ENCODE measurements at regions not wholly inside any gene's neighbourhood (a gene's known extent, or its start where the extent isn't known, plus 50 kb on each side); places are given as distances from the start of the nearest gene placed in this dataset.

- no peak overlapping the region for H3K9ac ChIP-seq (ENCODE audit: low read length)
- DNase-seq = no peak
These were observed 418.0 kb upstream of the SYT1 start for GRCh38 chr12:78446555-78446954.

GRCh38 chr12:78447373-78447772 is 417.2 kb upstream of the SYT1 start:
- no peak for DNase-seq
- no peak overlapping the region for H3K27ac ChIP-seq (ENCODE audit: low read length)
- no peak overlapping the region for H3K4me2 ChIP-seq (ENCODE audit: low read depth, low read length, poor library complexity, severe bottlenecking)
- no peaks in the 10 kb centered on the region for H4K20me1 ChIP-seq (ENCODE audit: insufficient read depth, low read depth, low read length)
- no peaks in the 10 kb centered on the region for H3K79me2 ChIP-seq (ENCODE audit: low read length)
- H3K9me3 ChIP-seq (ENCODE audit: low read length) = peaks cover 4% of the 10 kb centered on the region; the same call in 1 of the 2 replicates
- H3K9me2 ChIP-seq (replicated peaks; ENCODE audit: insufficient read depth, low read length) = no peaks in the 10 kb centered on the region
- H3K4me3 ChIP-seq (ENCODE audit: low read length) = no peak overlapping the region
- H3K36me3 ChIP-seq (ENCODE audit: insufficient read depth, low read length) = no peaks in the 10 kb centered on the region
- H3K27me3 ChIP-seq (ENCODE audit: low read length) = no peaks in the 10 kb centered on the region
- no peak overlapping the region for H2AFZ ChIP-seq (ENCODE audit: low read length)
- no peaks in the 10 kb centered on the region for H3K4me1 ChIP-seq (ENCODE audit: low read length)
- H3K9ac ChIP-seq (ENCODE audit: low read length) = no peak overlapping the region

More at GRCh38 chr12:78446555-78446954, 418.0 kb upstream of the SYT1 start:
- Histone ChIP-seq H3K4me3 (ENCODE audit: low read length) (no peak overlapping the region), H2AFZ (ENCODE audit: low read length) (no peak overlapping the region), H4K20me1 (ENCODE audit: insufficient read depth, low read depth, low read length) (no peaks in the 10 kb centered on the region), H3K79me2 (ENCODE audit: low read length) (no peaks in the 10 kb centered on the region), H3K27ac (ENCODE audit: low read length) (no peak overlapping the region), H3K9me2 (replicated peaks; ENCODE audit: insufficient read depth, low read length) (no peaks in the 10 kb centered on the region), H3K36me3 (ENCODE audit: insufficient read depth, low read length) (no peaks in the 10 kb centered on the region), H3K9me3 (ENCODE audit: low read length) (peaks cover 4% of the 10 kb centered on the region; the same call in 1 of the 2 replicates), H3K27me3 (ENCODE audit: low read length) (no peaks in the 10 kb centered on the region), H3K4me1 (ENCODE audit: low read length) (no peaks in the 10 kb centered on the region), H3K4me2 (ENCODE audit: low read depth, low read length, poor library complexity, severe bottlenecking) (no peak overlapping the region)

DNA sequence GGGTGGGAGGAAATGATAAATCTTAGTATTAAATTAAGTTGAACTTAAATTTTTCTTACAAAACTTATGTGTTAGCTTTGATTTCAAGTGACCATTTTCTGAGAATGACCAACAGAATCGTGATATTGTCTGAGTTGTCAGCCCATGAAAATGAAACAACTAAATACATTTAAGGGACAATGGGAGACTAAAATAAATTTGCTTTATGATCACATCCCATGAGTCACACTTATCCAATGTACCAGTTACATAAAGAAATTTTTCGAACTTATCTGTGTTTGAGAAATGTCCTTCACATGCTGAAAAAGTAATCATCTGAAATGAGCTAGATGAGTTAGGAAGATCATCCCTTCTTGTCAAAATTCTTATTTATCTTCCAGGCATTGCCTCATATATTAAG is 415.9 kb upstream of the SYT1 start:
- no peaks in the 10 kb centered on the region for H3K4me1 ChIP-seq (ENCODE audit: low read length)
- H3K36me3 ChIP-seq (ENCODE audit: insufficient read depth, low read length) = no peaks in the 10 kb centered on the region
- no peak overlapping the region for H3K27ac ChIP-seq (ENCODE audit: low read length)
- H3K9me2 ChIP-seq (replicated peaks; ENCODE audit: insufficient read depth, low read length) = no peaks in the 10 kb centered on the region
- no peaks in the 10 kb centered on the region for H4K20me1 ChIP-seq (ENCODE audit: insufficient read depth, low read depth, low read length)
- H3K9ac ChIP-seq (ENCODE audit: low read length) = no peak overlapping the region
- no peak for DNase-seq
- H3K27me3 ChIP-seq (ENCODE audit: low read length) = no peaks in the 10 kb centered on the region
- H3K4me3 ChIP-seq (ENCODE audit: low read length) = no peak overlapping the region
- H3K79me2 ChIP-seq (ENCODE audit: low read length) = no peaks in the 10 kb centered on the region
- no peak overlapping the region for H2AFZ ChIP-seq (ENCODE audit: low read length)
- H3K4me2 ChIP-seq (ENCODE audit: low read depth, low read length, poor library complexity, severe bottlenecking) = no peak overlapping the region
- H3K9me3 ChIP-seq (ENCODE audit: low read length) = peaks cover 4% of the 10 kb centered on the region; the same call in 1 of the 2 replicates

DNA sequence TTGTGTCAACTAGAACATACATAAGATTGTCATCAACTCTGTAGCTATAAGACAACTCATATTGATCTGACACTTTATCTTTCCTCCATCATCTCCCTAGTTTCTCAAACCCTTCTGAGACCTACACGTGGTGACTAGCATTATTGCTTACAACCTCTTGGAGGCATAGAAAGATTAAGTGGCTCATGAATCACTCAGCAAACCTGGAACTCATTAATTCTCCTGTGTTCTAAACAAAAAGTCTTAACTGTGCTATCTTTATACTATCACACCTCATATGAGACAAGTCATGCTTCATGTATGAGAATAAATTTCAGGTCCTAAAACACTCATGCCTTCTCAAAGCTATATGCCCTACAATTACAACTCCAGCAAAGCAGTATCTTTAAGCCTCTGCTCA is 408.6 kb upstream of the SYT1 start:
- Histone ChIP-seq H3K4me1 (ENCODE audit: low read length) (no peaks in the 10 kb centered on the region), H3K36me3 (ENCODE audit: insufficient read depth, low read length) (no peaks in the 10 kb centered on the region), H3K9me3 (ENCODE audit: low read length) (peaks cover 3% of the 10 kb centered on the region; the same call in 1 of the 2 replicates), H4K20me1 (ENCODE audit: insufficient read depth, low read depth, low read length) (no peaks in the 10 kb centered on the region), H3K79me2 (ENCODE audit: low read length) (no peaks in the 10 kb centered on the region), H3K9ac (ENCODE audit: low read length) (no peak overlapping the region), H2AFZ (ENCODE audit: low read length) (no peak overlapping the region), H3K27me3 (ENCODE audit: low read length) (no peaks in the 10 kb centered on the region), H3K27ac (ENCODE audit: low read length) (no peak overlapping the region), H3K4me3 (ENCODE audit: low read length) (no peak overlapping the region), H3K9me2 (replicated peaks; ENCODE audit: insufficient read depth, low read length) (no peaks in the 10 kb centered on the region), H3K4me2 (ENCODE audit: low read depth, low read length, poor library complexity, severe bottlenecking) (no peak overlapping the region)
- DNase-seq = no peak

DNA sequence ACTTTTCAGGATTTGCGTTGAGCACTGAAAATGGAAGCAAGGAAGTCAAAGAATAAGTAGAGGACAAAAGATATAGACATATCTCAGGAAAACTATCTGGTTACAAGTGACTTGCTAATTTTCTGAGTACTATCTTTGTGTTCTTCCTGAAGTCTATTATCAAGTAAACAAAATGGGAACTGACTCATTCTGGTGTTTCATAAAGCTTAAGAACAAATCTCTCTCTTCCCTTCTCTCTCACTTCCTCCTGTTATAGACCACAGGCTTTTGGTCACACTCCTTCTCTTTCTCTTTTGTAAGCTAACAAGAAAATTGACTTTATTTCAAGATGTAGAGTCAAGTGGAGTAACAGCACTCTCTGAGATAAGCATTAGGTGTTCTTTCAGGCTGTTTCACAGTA is 406.6 kb upstream of the SYT1 start:
- DNase-seq = no peak
- Histone ChIP-seq H3K79me2 (ENCODE audit: low read length) (no peaks in the 10 kb centered on the region), H3K27ac (ENCODE audit: low read length) (no peak overlapping the region), H3K4me3 (ENCODE audit: low read length) (no peak overlapping the region), H3K9me2 (replicated peaks; ENCODE audit: insufficient read depth, low read length) (no peaks in the 10 kb centered on the region), H3K27me3 (ENCODE audit: low read length) (no peaks in the 10 kb centered on the region), H3K36me3 (ENCODE audit: insufficient read depth, low read length) (no peaks in the 10 kb centered on the region), H3K4me2 (ENCODE audit: low read depth, low read length, poor library complexity, severe bottlenecking) (no peak overlapping the region), H2AFZ (ENCODE audit: low read length) (no peak overlapping the region), H3K4me1 (ENCODE audit: low read length) (no peaks in the 10 kb centered on the region), H4K20me1 (ENCODE audit: insufficient read depth, low read depth, low read length) (no peaks in the 10 kb centered on the region), H3K9me3 (ENCODE audit: low read length) (peaks cover 3% of the 10 kb centered on the region; the same call in 1 of the 2 replicates), H3K9ac (ENCODE audit: low read length) (no peak overlapping the region)

- H3K4me1 ChIP-seq (ENCODE audit: low read length) = no peaks in the 10 kb centered on the region
- H2AFZ ChIP-seq (ENCODE audit: low read length) = no peak overlapping the region
- H3K27me3 ChIP-seq (ENCODE audit: low read length) = no peaks in the 10 kb centered on the region
- H3K27ac ChIP-seq (ENCODE audit: low read length) = no peak overlapping the region
- H3K79me2 ChIP-seq (ENCODE audit: low read length) = no peaks in the 10 kb centered on the region
- H3K9me3 ChIP-seq (ENCODE audit: low read length) = no peaks in the 10 kb centered on the region
- no peak overlapping the region for H3K9ac ChIP-seq (ENCODE audit: low read length)
- H3K4me3 ChIP-seq (ENCODE audit: low read length) = no peak overlapping the region
- no peaks in the 10 kb centered on the region for H4K20me1 ChIP-seq (ENCODE audit: insufficient read depth, low read depth, low read length)
- H3K4me2 ChIP-seq (ENCODE audit: low read depth, low read length, poor library complexity, severe bottlenecking) = no peak overlapping the region
- no peaks in the 10 kb centered on the region for H3K36me3 ChIP-seq (ENCODE audit: insufficient read depth, low read length)
- DNase-seq = peak; percentile 70
- H3K9me2 ChIP-seq (replicated peaks; ENCODE audit: insufficient read depth, low read length) = no peaks in the 10 kb centered on the region
These were observed 394.0 kb upstream of the SYT1 start for GRCh38 chr12:78470354-78471195.

DNA sequence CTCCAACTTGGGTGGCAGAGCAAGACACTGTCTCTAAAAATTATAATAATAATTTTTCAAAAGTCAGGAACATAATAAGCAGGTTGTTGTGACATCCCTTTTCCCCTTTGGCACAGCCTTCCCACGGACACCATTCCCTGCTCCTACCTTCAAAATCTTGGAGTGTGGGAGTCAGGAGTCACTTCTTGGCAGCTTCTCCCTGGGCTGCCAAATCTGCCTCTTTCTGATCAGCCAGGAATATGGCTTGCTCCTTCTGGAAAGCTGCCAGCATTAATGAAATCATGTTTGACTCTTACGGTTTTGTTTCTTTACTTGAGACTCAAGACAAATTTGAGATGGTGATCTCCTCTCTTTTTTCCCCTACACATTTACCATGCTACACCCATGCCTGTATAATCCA is 391.4 kb upstream of the SYT1 start:
- no peak overlapping the region for H3K4me2 ChIP-seq (ENCODE audit: low read depth, low read length, poor library complexity, severe bottlenecking)
- H3K9me3 ChIP-seq (ENCODE audit: low read length) = no peaks in the 10 kb centered on the region
- H2AFZ ChIP-seq (ENCODE audit: low read length) = no peak overlapping the region
- DNase-seq = no peak
- H3K9ac ChIP-seq (ENCODE audit: low read length) = no peak overlapping the region
- no peak overlapping the region for H3K27ac ChIP-seq (ENCODE audit: low read length)
- H3K4me1 ChIP-seq (ENCODE audit: low read length) = no peaks in the 10 kb centered on the region
- H3K79me2 ChIP-seq (ENCODE audit: low read length) = no peaks in the 10 kb centered on the region
- H3K4me3 ChIP-seq (ENCODE audit: low read length) = no peak overlapping the region
- H3K9me2 ChIP-seq (replicated peaks; ENCODE audit: insufficient read depth, low read length) = no peaks in the 10 kb centered on the region
- H3K36me3 ChIP-seq (ENCODE audit: insufficient read depth, low read length) = no peaks in the 10 kb centered on the region
- H4K20me1 ChIP-seq (ENCODE audit: insufficient read depth, low read depth, low read length) = no peaks in the 10 kb centered on the region
- H3K27me3 ChIP-seq (ENCODE audit: low read length) = no peaks in the 10 kb centered on the region

GRCh38 chr12:78473561-78473960 is 391.0 kb upstream of the SYT1 start:
- H3K36me3 ChIP-seq (ENCODE audit: insufficient read depth, low read length) = no peaks in the 10 kb centered on the region

More at GRCh38 chr12:78473561-78473960, 391.0 kb upstream of the SYT1 start:
- Histone ChIP-seq H2AFZ (ENCODE audit: low read length) (no peak overlapping the region), H3K4me3 (ENCODE audit: low read length) (no peak overlapping the region), H3K27ac (ENCODE audit: low read length) (no peak overlapping the region), H3K79me2 (ENCODE audit: low read length) (no peaks in the 10 kb centered on the region), H4K20me1 (ENCODE audit: insufficient read depth, low read depth, low read length) (no peaks in the 10 kb centered on the region), H3K9me3 (ENCODE audit: low read length) (no peaks in the 10 kb centered on the region), H3K4me2 (ENCODE audit: low read depth, low read length, poor library complexity, severe bottlenecking) (no peak overlapping the region), H3K4me1 (ENCODE audit: low read length) (no peaks in the 10 kb centered on the region), H3K9ac (ENCODE audit: low read length) (no peak overlapping the region), H3K27me3 (ENCODE audit: low read length) (no peaks in the 10 kb centered on the region), H3K9me2 (replicated peaks; ENCODE audit: insufficient read depth, low read length) (no peaks in the 10 kb centered on the region)
- DNase-seq = no peak

Data from Karpas-422 (cell line).